ENCODE measurements at regions not wholly inside any gene's neighbourhood (a gene's known extent, or its start where the extent isn't known, plus 50 kb on each side); places are given as distances from the start of the nearest gene placed in this dataset.

DNA sequence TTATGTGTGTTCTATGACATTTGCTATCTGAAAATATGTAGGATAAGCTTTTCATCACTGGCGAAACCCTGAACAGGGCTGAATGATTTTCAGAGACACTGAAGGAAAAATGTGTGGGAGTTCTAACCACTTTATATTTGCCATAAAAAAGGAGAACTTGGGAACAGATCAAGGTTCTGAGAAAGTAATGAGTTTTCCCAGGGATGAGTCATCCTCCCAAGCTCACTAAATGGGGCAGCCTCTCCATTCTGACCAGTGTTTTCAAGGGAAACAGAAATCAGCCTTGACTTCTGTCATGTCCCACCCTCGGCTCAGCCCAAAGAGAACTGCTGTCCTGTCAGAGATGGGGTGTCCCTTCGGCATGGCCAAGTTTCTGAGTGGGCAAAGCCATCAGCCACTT is 2109.8 kb upstream of the CELF4 start:
- no peak for DNase-seq (ENCODE audit: low spot score)

DNA sequence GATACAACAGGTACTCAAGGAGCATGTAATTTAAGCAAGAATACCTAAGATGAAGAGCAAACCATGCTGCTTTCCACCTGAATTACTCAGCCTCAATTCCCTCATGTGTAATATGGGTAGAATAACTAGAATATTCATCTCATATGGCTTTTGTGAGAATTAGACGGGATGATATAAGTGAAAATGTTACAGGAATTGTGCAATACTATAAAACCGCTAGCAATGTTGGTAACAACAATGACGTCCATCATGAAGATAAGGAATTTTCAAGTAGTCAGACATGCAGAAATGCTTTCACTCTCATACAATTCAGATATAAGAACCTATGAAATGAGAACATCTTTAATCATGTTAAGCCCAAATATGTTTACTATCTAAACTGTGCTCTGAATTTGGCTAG is 2106.6 kb upstream of the CELF4 start:
- DNase-seq (ENCODE audit: low spot score), result no peak

DNA sequence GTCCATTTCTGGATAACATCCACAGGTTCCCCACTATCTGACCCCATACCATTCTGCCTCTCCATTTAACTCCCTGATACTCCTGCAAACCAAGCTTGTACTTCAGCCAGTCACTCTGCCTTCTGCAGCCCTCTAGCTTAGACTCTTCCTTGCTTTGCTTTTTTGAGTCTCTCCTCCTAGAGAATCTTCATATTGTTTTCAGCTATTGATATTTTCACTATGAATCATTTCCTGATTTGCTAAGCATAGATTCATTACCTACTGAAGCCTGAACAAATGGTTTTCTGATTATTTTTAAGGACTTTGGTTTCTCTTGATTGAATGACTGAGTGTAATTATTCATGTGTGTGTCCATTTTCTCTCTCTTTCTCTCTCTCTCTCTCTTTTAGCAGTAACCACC is 2102.3 kb upstream of the CELF4 start:
- no peak for DNase-seq (ENCODE audit: low spot score)

DNA sequence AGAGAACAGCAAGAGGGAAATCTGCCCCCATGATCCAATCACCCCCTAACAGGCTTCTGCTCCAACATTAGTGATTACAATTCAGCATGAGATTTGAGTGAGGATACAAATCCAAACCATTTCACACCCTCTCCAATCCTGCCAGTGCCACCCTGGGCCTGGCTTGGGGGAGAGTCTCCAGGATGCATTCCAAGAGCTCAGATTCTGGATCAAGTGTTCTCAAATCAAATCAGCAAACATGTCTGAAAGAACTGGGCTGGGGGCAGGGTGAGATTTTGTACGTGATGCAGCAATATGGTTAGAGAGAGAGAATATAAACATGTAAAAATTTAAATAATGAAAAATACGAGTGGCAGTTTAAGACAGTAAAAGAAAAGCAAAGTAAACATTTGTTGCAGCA is 2100.9 kb upstream of the CELF4 start:
- DNase-seq (ENCODE audit: low spot score), result no peak

DNA sequence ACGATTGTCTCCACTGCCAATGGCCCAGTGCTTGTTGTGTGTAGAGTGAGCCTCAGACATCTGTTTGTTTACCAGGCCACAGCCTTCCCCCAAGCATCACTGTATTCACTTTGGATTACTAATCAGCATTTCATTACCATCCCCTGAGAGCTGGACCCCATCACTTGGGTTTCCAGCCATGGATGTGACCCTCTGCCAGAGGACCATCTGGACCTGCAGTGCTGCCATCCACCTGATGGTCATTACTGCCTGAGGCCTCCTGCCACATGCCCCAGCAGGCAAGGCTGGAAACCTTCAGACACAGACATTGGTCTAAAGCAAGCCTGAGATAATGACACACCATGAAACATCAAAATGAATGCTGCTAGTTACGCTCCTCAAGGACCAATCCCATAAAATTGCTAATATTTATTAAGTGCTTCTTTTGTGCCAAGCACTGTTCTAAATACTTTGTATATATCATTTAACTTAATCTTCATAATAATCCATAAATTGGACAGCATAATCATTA is 2096.3 kb upstream of the CELF4 start:
- DNase-seq (ENCODE audit: low spot score), result no peak

DNA sequence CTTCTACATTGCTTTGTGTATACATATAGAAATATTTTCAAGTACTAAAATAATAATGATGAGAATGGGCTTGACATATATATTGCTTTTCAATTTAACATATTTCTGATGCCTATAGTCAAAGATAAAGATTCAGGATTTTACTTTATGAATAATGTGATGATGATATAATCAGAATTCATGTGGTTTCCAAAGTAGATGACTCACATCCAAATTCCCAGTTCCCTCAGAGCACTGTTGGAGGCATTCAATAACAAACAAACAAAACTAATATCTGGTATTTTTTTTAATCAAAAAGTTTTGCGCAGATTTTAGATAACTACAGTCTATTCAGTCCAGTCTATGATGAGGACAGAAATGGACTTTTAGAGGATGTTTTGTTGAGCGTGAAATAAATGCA is 2094.5 kb upstream of the CELF4 start:
- no peak for DNase-seq (ENCODE audit: low spot score)

DNA sequence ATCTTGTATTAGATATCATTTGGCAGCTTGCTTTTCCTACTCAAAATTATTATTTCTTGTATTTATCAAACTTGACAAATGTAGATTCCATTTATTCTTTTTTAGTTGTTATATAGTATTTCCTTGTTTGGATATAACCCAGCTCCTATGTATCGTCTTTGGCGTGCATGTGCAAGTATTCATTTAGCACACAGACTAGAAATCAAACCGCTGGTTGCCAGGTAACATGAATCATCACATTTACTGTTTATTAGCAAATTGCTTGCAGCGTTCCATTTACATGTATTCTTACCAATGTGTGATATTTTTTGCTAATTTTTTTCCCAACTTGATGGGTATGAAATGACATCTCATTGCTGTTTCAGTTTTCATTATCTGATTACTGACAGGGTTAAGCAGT is 2089.7 kb upstream of the CELF4 start:
- DNase-seq (ENCODE audit: low spot score), result no peak

DNA sequence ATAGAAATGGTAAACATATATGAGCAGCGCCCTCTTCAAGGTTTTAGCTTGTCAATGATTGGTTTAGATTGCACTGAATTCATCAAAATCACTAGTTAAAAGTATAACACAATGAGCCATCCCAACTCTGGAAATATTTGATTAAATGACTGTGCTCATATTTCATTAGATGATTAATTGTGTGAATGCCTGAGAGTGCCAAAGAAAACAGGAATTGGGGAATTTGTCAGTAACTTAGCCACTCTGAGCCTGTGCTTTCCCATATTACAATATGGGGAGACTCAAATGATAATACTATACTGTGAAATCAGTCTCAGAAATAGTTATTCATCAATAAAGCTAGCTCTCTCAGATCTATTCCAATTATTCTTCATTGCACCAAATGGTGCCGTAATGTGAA is 2087.6 kb upstream of the CELF4 start:
- no peak for DNase-seq (ENCODE audit: low spot score)

DNA sequence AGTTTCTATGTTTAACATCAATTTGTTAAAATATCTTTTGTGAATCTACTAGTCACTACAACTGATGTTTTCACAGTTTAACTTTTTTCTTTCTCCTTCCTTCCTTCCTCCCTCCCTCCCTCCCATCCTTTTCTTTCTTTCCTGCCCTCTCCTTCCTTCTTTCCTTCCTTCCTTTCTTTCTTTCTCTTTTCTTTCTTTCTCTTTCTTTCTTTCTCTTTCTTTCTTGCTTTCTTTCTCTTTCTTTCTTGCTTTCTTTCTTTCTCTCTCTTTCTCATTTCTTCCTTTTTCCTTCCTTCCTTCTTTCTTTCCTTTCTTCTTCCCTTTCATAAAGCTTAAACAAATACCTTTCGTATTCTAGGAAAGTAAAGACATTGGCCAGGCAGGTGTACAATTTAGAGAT is 2083.0 kb upstream of the CELF4 start:
- no peak for DNase-seq (ENCODE audit: low spot score)

DNA sequence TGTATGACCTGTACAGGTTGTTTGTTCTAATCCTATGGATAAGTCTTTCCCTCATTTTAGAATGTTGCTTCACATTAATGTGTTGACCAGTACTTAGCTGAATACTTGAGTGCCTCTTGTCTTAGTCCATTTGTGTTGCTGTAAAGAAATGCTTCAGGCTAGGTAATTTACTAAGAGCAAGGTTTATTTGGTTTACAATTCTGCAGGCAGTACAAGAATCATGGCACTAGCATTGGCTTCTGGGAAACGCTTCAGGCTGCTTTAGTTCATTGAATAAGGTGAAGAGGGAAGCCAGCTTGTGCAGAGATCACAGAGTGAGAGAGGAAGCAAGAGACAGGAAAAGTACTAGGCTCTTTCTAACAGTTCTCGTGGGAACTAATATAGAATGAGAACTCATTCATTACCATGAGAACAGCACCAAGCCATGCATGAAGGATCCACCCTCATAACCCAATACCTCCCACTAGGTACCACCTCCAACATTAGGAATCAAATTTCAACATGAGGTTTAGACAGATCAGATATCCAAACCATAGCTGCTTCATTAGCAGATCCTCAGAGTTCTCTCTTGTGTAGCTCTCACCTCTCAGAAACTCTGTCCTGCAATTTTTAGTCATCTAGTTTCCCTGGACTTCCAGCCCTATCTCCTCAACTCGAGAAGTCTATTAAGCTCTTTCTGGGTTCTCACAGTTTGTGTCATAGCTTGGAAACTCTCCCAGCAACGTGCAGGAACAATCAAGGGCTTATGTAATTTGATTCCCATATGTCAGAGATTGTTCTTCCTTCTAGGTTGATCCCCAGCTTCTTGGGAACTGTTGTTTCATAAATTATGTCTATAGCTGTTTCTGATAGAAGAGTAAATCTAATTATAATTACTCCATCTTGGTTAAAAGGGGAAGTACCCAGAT is 2082.3 kb upstream of the CELF4 start:
- DNase-seq (ENCODE audit: low spot score), result no peak

DNA sequence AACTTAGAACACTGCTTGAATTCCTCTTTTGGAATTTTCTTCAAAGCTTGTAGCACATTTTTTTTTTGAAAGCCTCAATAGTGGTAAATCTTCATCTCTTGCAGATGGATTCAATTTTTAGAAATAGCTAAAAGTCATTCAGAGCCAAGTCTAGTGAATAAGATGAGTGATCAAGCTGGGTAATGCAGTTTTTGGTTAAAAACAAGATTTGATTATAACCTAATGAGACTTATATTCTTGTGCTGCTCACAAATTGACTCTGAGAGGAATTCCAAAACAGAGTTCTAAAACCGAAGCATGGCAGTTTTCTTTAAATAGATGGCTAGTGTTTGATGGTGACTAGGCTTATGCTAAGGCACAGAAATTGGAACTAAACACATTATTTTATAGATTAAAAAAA is 2072.6 kb upstream of the CELF4 start:
- no peak for DNase-seq (ENCODE audit: low spot score)

DNA sequence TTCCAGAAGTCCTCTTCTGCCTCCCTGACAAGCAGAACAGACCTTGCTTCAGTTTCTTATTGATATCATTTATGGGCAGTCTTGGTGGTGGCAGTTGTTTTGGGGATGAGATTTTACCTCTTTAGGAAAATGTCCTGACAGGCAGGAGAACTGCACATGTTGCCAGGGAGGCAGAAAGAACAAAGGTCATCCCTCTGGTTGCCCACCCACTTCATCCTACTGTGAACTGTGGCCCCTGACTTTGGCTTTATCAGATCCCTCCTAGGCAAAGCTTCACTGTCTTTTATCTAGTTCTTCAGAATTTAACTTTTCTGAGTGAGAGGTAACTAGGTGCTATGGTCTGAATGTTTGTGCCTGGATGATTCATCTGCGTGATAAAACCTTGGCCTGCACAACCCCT is 2071.3 kb upstream of the CELF4 start:
- no peak for DNase-seq (ENCODE audit: low spot score)

DNA sequence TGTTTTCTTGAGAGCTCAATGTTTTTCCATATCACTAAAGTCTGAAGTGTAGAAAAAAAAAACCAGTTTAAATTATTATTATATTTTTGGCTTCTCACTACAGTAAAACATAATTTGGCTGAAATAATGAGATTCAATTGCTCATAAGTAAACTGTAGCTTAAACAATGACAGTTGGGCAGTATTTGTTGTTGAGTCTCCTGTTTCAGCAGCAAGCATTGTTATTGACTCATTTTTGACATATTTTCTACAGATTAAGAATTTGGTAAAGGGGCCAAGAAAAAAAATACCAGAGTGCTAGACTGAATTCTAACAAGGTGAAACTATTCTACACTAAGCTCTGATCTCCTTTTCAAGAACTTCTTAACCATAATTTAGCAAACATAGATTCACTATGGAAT is 2070.4 kb upstream of the CELF4 start:
- no peak for DNase-seq (ENCODE audit: low spot score)

DNA sequence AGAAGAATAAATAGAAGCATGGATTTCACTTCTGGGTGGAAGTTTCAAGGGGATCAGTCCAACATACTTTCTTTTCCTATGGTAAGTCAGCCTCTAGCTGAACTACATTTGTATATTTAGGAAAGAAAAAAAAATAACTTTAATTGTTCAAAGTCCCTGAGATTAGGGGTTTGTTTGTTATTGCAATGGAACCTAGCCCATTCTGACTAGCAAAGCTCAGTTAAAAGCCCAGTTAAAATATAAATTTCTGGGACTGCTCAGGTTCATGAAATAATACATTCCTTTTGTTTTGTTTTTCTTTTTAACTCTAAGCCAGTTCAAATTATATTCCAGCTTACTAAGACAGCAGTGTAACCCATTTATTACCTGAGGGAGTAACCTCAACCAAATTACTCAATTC is 2069.6 kb upstream of the CELF4 start:
- DNase-seq (ENCODE audit: low spot score), result no peak

DNA sequence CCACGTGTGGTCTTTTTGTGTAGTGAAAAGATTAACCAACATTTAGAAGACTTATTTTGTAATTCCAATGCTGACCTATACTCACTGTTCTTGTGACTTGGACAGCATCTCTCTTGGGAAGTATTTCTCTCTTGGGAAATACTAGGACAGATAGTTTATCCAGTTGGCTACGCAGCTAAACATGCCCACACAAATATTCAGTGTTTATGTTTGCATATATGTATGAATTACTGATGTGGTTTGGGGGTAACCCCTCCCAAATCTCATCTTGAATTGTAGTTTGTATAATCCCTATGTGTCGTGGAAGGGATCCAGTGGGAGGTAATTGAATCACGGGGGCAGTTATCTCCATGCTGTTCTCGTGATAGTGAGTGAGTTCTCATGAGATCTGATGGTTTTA is 2062.3 kb upstream of the CELF4 start:
- DNase-seq (ENCODE audit: low spot score), result no peak

DNA sequence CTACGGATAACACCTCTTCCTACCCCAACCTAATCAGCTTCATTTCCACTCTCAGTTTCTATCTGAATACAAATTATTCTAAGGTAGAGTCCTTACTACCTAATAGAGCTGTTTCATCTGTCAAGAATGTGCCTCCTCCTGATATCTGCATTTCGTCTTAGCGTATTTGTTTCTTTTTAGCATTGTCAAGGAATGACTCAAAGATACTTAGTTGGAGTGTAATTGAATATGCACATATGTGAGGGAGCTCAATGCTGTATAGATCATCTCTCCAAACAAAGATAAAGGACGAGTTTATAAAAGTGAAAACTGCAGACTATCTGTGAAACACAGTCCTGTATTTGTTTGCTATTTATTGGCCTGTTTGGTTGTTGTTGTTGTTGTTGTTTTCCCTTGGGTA is 2059.4 kb upstream of the CELF4 start:
- no peak for DNase-seq (ENCODE audit: low spot score)

DNA sequence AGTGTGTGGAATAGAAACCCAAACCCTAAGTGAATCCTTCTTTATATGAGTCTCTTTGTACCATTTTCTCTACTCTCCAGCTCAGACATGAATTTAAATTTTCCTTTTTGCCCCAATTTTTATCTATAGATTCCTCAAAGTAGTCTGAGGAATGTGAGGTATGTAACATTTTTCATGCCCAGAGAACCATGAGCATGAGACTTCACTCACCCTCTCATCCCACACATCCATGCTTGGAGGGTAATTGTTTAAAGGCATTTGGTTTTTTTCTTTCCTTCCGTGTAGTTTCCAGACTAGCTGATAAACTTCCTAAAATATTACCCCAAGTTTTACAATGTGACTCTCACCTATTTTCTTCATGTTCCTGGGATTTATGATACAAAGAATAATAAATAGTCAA is 2056.8 kb upstream of the CELF4 start:
- DNase-seq (ENCODE audit: low spot score), result no peak

DNA sequence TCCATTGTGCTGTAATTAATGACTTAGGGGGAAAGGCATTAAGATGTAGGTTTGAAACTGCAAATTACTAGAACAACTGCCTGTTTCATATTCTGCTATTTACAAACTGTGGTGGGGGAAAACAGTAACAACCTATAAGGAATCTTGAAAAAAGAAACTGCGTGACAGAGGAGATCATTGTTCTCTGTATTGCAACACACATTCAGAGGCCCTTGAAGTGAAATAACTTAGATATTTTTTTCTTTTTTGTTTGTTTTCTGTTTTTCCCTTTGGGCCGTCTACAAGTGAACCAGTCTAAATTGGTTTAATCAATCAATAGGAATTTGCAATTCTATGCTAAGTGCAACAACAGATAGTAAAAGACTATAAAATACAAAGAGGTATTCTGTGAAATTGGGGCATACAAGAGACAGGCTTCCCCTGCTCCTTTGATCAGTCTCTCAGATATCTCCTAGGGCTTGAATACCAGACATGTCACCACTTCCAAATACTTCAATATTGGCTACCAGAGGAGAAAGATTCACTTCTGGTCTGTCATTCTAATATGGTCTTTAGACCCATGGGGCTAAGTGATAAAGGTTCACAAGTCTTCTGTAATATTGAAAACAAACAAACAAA is 2055.1 kb upstream of the CELF4 start:
- DNase-seq (ENCODE audit: low spot score), result no peak

DNA sequence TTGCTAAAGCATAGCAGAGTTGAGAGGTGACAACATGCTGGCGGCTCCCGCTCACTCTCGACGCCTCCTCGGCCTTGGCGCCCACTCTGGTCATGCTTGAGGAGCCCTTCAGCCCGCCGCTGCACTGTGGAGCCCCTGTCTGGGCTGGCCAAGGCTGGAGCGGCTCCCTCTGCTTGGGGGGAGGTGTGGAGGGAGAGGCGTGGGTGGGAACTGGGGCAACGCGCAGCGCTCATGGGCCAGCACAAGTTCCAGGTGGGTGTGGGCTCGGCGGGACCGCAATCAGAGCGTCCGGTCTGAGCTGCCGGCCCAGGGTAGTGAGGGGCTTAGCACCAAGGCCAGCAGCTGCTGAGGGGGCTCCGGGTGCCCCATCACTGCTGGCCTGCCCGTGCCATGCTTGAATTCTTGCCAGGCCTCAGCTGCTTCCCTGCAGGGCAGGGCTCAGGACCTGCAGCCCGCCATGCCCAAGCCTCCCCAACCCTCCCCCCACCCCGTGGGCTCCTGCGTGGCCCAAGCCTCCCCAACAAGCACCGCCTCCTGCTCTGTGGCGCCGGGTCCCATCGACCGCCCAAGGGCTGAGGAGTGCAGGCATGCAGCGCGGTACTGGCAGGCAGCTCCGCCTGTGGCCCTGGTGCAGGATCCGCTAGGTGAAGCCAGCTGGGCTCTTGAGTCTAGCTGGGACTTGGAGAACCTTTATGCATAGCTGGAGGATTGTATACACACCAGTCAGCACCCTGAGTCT is 2052.8 kb upstream of the CELF4 start:
- no peak for DNase-seq (ENCODE audit: low spot score)

DNA sequence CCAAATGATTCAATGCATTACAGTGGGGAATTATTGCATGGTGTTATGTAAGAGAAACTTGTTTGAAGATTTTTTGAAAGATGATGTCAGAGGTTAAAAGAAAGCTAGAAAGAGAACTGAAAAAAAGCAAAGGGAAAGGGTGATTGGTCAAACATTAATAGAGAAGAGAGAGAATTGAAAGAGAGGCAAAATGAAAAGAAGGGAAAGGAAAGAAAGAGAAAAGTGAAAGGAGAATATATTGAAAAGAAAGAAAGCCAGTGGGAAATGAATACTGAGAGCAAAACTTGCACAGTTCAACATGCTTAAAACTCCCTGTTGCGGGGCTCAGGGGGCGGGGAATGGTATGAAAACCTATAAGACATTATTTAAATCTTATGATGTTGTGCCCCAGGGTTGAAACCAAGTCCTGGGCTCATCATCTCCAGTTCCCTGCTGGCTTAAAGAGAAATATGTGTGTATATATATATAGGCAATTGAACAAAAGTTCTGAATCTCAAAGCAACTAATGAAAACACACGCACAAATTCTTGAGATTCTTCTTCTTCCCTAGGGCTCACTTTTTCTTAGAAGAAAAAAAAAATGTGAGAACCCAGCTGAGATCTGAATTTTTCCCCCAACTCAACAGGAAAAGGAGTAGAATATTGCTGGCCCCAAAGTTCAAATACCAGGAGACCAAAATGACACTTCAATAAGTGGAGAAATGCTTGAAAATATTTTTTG is 2045.9 kb upstream of the CELF4 start:
- DNase-seq (ENCODE audit: low spot score), result no peak

DNA sequence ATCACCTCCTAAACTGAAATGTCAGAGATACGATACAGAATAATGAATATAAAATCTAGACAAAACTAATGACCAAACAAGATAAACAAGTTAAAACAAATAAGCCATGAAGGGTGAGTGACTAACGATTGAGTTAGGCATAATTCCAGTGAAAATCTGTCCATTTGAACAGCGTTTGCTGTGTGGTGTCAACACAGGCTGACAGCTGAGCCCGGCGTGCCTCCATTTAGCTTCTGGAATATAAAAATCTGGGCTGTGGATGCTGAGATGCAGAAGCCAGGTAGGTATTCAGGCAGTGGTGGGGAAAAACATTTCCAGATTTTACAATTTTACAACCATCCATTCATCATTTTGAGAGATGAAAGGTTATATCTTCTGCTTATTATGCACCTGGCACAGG is 2041.4 kb upstream of the CELF4 start:
- no peak for DNase-seq (ENCODE audit: low spot score)

DNA sequence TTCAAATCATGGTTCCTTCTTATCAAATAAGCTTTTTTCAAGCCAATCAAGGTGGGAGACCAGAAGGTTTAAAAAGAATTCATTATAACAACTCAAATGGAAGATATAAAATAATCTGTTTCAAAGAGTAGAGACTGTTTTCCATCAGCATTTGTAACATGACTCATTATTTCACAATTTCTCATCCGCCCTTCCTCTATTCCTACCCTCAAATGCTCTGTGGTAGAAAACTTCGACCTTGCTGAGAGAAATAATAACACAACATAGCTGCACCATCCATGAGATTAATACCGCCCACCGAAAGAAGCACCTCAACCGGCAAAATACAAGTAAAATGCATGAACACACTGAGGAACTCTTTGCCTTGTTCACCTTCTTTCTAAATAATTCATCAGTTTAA is 2039.2 kb upstream of the CELF4 start:
- DNase-seq (ENCODE audit: low spot score), result no peak

All from CD4-positive, alpha-beta T cell treated with Interleukin-6 at 100 ng/mL for 8 hours (primary cell).